ENCODE measurements at regions not wholly inside any gene's neighbourhood (a gene's known extent, or its start where the extent isn't known, plus 50 kb on each side); places are given as distances from the start of the nearest gene placed in this dataset.
A peak's percentile ranks its signal among the peaks of the same experiment; 100 is the strongest.
"Not testable (repeated sequence)": the region's sequence is repeated elsewhere in the genome, so short reads cannot be mapped to it uniquely, and the experiment has no call there.

DNA sequence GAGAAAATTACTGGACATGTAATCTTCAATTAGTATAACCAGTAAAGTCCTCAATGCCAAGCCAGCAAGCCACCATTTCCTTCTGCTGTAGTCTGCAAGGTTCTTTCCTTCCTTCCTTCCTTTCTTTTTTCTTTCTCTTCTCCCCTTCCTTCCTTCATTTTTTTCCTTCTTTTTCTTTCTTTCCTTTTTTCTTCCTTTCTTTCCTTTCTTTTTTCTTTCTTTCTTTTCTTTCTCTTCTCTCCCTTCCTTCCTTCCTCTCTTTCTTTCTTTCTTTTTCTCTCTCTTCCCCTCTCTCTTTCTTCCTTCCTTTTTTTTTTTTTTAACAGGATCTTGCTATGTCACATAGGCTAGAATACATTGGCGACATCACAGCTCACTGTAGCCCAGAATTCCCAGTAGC lies 369.8 kb downstream of the SEMA3D start:
- FAIRE-seq: no peak

GRCh38 chr7:84813376-84813775 lies 373.5 kb downstream of the SEMA3D start:
- no peak for FAIRE-seq

GRCh38 chr7:84812021-84812420 lies 374.8 kb downstream of the SEMA3D start:
- FAIRE-seq: no peak

GRCh38 chr7:84811362-84811761 lies 375.5 kb downstream of the SEMA3D start:
- FAIRE-seq: no peak

DNA sequence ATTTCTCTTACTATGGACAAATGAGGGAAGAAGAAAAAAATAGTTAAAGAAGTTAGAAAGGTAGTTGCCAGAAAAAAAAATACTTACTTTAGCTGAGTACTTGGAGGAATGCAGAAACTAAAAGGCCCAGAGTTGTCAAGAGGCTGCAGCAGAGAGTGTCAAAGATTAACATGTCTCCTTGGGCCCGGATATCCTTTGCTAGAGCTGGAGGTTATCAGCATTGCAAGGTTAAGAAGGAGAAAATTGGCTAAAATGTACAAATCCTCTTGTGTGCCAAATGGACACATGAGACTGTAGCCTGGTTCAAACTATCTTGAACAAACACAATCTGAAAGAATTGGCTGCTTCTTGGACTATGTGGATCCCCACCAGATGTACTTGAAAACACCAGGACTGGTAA lies 377.0 kb downstream of the SEMA3D start:
- no peak for FAIRE-seq

GRCh38 chr7:84803979-84804378 lies 382.9 kb downstream of the SEMA3D start:
- FAIRE-seq: no peak

- no peak for FAIRE-seq
Observed at GRCh38 chr7:84801396-84801795, 385.5 kb downstream of the SEMA3D start.

DNA sequence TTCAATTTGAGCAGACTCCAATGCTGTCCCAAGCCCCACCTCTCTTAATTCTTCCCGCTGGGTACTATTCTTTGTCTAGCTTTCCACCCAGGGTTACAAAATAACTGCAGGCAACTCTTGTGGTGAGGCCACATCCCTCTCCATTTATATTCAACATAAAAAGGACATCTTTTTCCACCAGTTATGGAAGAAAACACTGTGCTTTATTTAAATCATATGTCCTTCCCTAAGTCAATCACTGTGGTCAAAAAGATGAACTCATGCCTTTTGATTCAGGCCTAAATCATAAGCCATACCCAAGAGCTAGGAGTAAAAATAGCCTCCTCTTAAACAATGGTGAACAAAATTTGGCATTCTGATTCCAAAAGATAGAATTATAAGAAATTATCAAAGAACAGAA lies 386.0 kb downstream of the SEMA3D start:
- FAIRE-seq: no peak

DNA sequence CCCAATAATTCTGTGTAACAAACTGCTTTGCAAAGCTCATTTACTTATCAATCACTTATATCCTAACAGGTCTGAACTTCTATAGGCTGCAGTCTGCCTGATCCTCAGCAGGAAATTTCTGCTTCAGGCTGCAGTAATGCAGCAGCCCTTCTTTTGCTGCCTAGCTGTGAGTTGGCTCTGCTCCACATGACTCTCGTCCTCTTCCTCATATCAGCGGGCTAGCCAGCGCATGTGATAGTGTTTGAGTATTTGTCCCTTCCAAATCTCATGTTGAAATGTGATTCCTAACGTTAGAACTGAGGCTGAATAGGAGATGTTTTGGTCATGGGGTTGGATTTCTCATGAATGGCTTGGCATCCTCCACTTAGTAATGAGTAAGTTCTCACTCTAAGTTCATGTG lies 387.8 kb downstream of the SEMA3D start:
- FAIRE-seq: no peak

DNA sequence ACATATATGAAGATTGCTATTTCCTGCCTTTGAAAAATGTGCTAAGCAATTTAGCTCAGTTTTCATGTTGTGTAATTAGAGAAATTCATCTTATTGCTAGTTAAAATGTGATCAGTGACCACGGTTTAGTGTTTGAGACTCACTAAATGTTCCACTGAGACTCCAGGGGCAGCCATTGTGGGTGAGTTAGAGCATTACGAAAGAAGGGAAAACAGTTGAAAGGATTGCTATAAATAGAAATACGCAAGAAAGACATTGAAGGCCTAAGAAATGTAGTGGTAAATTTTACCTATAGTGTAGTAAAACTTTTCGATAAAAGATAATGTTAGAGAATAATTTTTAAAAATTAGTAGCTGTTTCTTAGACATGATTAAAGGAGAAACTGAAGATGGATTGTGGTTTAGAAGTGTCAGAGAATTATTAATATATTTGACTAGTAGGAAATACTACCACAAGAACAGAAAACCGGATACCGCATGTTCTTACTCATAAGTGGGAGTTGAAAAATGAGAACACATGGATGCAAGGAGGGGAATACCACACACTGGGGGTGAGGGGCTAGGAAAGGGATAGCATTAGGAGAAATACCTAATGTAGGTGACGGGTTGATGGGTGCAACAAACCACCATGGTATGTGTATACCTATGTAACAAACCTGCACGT lies 394.5 kb downstream of the SEMA3D start:
- FAIRE-seq: no peak

DNA sequence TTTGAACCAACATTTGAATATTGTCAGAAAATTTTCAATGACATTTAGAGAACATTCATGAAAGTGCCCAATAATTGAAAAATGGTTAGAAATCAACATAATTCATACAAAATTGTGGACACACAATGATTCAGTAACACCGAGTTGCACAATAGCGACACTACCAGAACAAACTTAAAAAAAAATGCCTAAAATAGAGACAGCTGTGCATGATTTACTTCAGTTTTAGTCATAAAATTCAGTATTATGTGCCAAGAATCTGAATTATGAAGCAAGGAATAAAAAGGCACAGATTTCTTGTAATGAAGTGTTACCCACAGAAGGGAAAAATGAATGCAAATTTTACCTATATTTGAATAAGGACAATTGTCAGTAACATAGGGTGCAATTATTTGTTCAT lies 396.0 kb downstream of the SEMA3D start:
- no peak for FAIRE-seq

GRCh38 chr7:84786073-84786472 lies 400.8 kb downstream of the SEMA3D start:
- FAIRE-seq: no peak

- no peak for FAIRE-seq
Observed at GRCh38 chr7:84784450-84784849, 402.4 kb downstream of the SEMA3D start.

GRCh38 chr7:84783141-84783778 lies 403.6 kb downstream of the SEMA3D start:
- FAIRE-seq: no peak

DNA sequence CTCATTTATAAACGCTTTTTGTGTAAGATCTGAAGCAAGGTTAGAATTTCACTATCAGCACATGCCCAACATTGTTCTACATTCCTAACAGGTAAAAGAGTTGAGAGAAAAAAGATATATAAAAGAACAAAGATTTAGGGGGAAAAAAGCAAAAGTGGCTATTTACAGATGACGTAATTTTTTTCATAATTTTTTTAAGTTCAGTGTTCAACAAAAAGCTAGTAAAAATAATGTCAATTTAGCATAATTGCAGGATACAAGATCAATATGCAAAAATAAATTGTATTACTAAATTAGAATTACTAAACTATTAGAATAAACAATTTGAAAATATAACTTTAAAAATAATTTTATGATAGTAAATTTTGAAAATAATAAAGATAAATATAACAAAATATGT lies 405.0 kb downstream of the SEMA3D start:
- FAIRE-seq: peak; percentile 88

DNA sequence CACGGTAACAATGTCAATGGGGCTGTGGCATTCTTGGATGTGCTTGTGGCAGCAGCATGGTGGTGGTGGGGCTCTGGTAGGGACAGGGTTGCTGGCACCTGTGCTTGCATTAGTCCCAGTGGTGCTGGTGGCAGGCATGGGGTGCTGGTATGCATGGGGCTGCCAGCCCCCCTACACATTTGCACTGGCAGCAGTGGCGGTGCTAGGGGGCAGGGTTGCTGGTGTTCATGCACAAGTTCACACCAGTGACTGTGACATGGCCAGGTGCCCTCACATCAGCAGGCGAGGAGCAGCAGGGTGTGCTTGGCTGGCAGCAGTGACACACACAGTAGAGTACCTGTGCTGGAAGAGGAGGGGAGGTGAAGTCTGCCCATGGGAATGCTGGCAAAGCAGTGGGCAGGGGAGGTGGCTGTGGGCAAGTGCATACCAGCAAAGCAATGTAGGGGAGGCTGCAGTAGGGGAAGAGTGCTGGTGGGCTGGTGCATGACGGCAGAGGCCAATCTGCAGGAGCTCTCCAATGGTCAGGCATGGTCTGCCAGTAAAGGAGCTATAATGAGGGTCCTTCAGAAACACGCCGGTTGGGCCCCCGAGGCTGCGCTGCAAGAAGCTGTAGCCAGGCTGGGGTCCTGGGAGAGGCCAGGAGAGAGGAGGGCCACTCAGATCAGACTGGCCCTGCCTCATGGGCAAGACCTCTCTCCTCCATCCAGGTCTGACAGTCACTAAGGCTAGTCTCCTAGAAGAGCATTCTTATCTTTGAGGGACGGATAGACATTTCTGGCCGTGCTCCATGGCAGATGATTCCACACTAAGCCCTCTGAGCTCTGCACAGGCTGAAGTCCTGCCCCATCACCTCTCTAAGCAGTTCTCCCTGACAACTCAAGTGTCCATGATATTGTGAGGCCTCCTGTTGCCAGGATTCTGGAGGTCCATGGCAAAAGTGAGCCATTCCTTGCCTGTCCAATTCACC lies 406.4 kb downstream of the SEMA3D start:
- no peak for FAIRE-seq

- FAIRE-seq: no peak
Observed at GRCh38 chr7:84757761-84758160, 429.1 kb downstream of the SEMA3D start.

- no peak for FAIRE-seq
Observed at GRCh38 chr7:84746353-84746752, 440.5 kb downstream of the SEMA3D start.

- peak; percentile 82 for FAIRE-seq
Observed at GRCh38 chr7:84744385-84744784, 442.5 kb downstream of the SEMA3D start.

DNA sequence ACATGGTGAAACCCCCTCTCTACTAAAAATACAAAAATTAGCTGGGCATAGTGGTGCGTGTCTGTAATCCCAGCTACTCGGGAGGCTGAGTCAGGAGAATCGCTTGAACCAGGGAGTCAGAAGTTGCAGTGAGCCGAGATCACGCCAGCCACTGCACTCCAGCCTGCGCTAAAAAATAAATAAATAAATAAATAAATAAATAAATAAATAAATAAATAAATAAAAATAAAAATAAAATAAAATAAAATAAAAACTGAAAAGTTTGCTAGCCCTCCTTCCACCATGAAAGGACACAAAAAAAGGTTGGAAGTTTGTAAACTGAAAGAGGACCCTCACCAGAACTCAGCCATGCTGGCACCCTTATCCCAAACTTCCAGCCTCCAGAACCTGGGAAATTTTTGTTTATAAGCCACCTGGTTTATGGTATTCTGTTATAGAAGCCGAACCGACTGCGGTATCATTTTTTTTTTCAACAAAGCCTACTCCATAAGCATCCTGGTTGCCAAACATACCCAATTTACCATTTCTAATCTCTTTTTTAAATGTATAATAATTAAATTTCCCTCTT lies 448.2 kb downstream of the SEMA3D start:
- FAIRE-seq: no peak

DNA sequence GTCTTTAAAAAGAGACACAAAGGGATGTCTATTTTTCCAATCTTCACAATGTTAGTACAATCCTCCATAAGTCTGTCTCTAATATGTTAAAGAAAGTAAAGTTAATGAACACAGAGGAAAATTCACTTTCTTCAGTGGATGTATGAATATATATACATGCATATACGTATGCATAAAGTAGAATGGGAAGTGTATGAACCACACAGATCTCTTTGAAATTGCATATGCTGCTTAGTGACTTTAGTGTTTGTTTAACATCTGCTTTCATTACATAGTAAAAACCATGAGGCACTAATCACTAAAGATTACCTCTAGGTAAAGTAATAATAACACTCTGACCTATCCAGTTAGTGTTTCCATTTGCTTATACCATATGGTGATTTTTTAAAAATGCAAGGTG lies 451.2 kb downstream of the SEMA3D start:
- no peak for FAIRE-seq

DNA sequence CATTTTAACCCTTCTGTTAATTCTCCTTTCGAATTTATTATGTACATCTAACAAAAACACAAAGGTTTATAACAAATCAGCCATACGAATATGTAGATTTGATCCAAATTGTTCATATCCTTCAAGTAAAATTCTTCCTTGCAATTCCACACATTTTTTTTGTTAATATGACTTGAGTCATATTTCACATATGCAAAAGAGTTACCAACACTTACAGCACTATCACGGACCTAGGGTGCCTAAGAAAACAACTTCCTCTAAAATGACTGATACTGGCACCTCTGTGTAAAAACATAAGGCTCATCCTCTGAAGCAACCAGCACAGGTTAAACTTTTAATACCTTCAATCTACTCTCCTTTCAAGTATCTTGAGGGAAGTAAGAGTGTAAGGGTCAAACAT lies 451.8 kb downstream of the SEMA3D start:
- no peak for FAIRE-seq

DNA sequence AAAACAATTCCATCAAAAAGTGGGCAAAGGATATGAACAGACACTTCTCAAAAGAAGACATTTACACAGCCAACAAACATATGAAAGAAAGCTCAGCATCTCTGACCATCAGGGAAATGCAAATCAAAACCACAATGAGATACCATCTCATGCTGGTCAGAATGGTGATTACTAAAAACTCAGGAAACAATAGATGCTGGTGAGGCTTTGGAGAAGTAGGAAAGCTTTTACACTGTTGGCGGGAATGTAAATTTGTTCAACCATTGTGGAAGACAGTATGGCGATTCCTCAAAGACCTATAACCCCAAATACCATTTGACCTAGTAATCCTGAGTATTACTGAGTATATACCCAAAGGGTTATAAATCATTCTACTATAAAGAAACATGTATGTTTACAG lies 452.9 kb downstream of the SEMA3D start:
- FAIRE-seq: not testable (repeated sequence)
